Ascending aorta (tissue), 2 donors: ENCODE measurements at regions not wholly inside any gene's neighbourhood (a gene's known extent, or its start where the extent isn't known, plus 50 kb on each side); places are given as distances from the start of the nearest gene placed in this dataset.

ENCODE experiments used
- DNase-seq, 2 donors: peaks; one replicate each; pipeline ENCODE4 v3.0.0-alpha.2; 2019; ENCODE audit warnings: low spot score in 2 of 2
- H3K27ac ChIP-seq, 2 donors: fragments of 200-600 bp; sonication (generic); one replicate each; pipeline ENCODE4 v1.5.1; 2016 to 2017; ENCODE audit warnings: mild to moderate bottlenecking in 1 of 2
- H3K27me3 ChIP-seq: fragments of 200-600 bp; sonication (generic); one replicate; pipeline ENCODE4 v1.5.1; 2017
- H3K36me3 ChIP-seq, 2 donors: fragments of 200-600 bp; sonication (generic); one replicate each; pipeline ENCODE4 v1.5.1; 2016
- H3K4me1 ChIP-seq, 2 donors: fragments of 200-600 bp; sonication (generic); one replicate each; pipeline ENCODE4 v1.5.1; 2016 to 2017; ENCODE audit warnings: mild to moderate bottlenecking in 1 of 2
- H3K4me3 ChIP-seq, 2 donors: fragments of 200-600 bp; sonication (generic); one replicate each; pipeline ENCODE4 v1.5.1; 2016 to 2017; ENCODE audit warnings: mild to moderate bottlenecking in 1 of 2
- H3K9me3 ChIP-seq, 2 donors: fragments of 200-600 bp; sonication (generic); one replicate each; pipeline ENCODE4 v1.5.1; 2016
- intact Hi-C: fragments of 100-400 bp; cut with DNase I; formaldehyde crosslinking; loops from one replicate; pipeline ENCODE4 v1.15.1; 2023
- TF ChIP-seq, protein P1 (sequence below), 3 experiments: fragments of 200-600 bp in 2 of 3; fragments of 450-650 bp in 1 of 3; sonication (generic) in 2 of 3; IDR thresholded peaks; one replicate each; pipeline ENCODE4 v1.5.1; 2016 to 2019; ENCODE audit warnings: antibody characterized with exemption in 3 of 3, mild to moderate bottlenecking in 1 of 3, moderate library complexity in 1 of 3

DNA sequence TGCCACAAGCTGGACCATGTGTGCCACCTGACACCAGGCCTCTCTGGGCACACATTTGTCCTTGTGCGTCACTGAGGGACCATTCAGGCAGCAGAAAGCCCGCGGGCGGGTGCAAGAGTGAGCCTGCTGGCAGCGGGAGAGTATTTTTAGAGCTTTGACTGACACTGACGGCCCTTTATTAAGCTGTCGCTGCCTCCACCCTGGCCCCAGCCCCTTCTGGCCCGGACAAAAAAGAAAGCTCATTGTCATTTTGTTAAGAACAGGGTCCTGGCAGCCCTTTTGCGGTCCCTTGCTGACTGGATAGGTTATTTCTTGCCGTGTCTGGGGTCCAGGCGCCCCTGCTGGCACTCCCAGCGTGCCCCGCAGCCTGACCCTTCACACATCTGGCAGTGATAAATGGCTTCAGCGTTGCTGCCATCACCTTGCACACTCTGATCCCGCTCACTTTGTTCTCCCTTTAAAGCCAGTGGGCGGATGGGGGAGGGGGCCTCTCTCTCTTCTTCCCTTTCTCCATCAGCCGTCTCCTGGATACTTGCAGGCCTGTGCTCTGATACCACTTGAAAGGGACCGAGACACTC lies 78.4 kb upstream of the NKD1 start:
- no peak overlapping the region for H3K27ac ChIP-seq
- intact Hi-C loops, result no loop called here
- DNase-seq, result no peak
- no peaks in the 10 kb centered on the region for H3K36me3 ChIP-seq
- peaks cover 5% of the 10 kb centered on the region in 2 donors for H3K4me1 ChIP-seq
- H3K27me3 ChIP-seq, result no peaks in the 10 kb centered on the region
- no peaks in the 10 kb centered on the region for H3K9me3 ChIP-seq
- TF ChIP-seq, protein P1, sequence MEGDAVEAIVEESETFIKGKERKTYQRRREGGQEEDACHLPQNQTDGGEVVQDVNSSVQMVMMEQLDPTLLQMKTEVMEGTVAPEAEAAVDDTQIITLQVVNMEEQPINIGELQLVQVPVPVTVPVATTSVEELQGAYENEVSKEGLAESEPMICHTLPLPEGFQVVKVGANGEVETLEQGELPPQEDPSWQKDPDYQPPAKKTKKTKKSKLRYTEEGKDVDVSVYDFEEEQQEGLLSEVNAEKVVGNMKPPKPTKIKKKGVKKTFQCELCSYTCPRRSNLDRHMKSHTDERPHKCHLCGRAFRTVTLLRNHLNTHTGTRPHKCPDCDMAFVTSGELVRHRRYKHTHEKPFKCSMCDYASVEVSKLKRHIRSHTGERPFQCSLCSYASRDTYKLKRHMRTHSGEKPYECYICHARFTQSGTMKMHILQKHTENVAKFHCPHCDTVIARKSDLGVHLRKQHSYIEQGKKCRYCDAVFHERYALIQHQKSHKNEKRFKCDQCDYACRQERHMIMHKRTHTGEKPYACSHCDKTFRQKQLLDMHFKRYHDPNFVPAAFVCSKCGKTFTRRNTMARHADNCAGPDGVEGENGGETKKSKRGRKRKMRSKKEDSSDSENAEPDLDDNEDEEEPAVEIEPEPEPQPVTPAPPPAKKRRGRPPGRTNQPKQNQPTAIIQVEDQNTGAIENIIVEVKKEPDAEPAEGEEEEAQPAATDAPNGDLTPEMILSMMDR (IDR thresholded peaks at IDR 0.05), result no peak
- no peak overlapping the region for H3K4me3 ChIP-seq

GRCh38 chr16:50469121-50469743 lies 79.0 kb upstream of the NKD1 start:
- H3K27ac ChIP-seq, result no peak overlapping the region
- H3K36me3 ChIP-seq, result no peaks in the 10 kb centered on the region
- H3K9me3 ChIP-seq, result no peaks in the 10 kb centered on the region
- H3K27me3 ChIP-seq, result no peaks in the 10 kb centered on the region
- H3K4me1 ChIP-seq, result peaks cover 5% of the 10 kb centered on the region in 2 donors
- intact Hi-C loops, result no loop called here
- no peak overlapping the region for H3K4me3 ChIP-seq
- no peak for DNase-seq
- TF ChIP-seq, protein P1 (IDR thresholded peaks at IDR 0.05), result no peak

GRCh38 chr16:50468749-50469078 lies 79.5 kb upstream of the NKD1 start:
- Histone ChIP-seq H3K27ac (no peak overlapping the region), H3K36me3 (no peaks in the 10 kb centered on the region), H3K4me3 (no peak overlapping the region), H3K27me3 (no peaks in the 10 kb centered on the region), H3K4me1 (peaks cover 5% of the 10 kb centered on the region in 2 donors), H3K9me3 (no peaks in the 10 kb centered on the region)
- no peak for DNase-seq
- intact Hi-C loops, result no loop called here
- TF ChIP-seq, protein P1 (IDR thresholded peaks at IDR 0.05), result no peak

DNA sequence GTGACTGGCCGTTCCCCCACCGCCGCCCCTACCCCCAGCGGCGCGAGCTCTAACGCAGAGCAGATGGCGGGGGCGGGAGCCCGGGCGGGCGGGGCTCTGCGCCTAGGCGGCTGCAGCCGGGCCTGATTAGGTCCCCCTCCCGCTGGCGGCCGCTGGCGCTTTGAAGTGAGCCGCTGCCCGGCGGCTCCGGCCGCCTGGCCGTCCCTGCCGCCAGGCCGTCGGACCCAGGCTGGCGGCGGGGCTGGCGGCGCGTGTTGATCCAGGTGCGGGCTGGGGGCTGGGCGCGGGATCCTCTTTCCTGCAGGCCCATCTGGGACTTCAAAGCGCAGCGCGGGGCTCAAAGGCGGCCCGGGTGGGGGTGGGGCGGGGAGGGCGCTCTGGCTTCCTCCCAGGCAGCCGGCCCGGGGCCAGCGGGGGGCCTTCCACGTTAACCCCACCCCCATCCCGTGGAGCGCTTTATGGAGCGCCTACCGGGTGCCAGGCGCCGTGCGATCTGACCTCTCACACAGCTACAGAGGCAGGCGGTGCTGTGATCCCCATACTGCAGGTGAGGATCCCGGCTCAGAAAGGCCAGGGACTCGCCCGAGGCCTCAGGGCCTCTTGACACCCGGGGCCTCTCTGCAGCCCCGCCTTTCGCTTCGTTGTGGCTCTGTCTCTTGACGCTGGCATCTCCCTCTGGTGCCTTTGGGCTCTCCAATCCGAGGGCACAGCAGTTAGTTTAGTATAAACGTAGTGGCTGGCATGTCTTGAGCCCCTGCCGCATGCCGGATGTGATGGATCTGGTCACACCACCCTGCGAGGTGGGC lies 80.0 kb upstream of the NKD1 start:
- no peak for DNase-seq
- Histone ChIP-seq H3K36me3 (no peaks in the 10 kb centered on the region), H3K4me3 (peak overlapping the region; percentile 41 to 73), H3K27me3 (no peaks in the 10 kb centered on the region), H3K9me3 (no peaks in the 10 kb centered on the region), H3K27ac (no peak overlapping the region), H3K4me1 (peaks cover 5% of the 10 kb centered on the region in 2 donors)
- intact Hi-C loops, result no loop called here
- TF ChIP-seq, protein P1 (IDR thresholded peaks at IDR 0.05), result no peak

GRCh38 chr16:50467559-50467942 lies 80.6 kb upstream of the NKD1 start:
- TF ChIP-seq, protein P1 (IDR thresholded peaks at IDR 0.05), result no peak
- H3K27ac ChIP-seq, result no peak overlapping the region
- no peaks in the 10 kb centered on the region for H3K36me3 ChIP-seq
- H3K4me3 ChIP-seq, result peak overlapping the region; percentile 41 to 73
- intact Hi-C loops, result no loop called here
- peaks cover 5% of the 10 kb centered on the region in 2 donors for H3K4me1 ChIP-seq
- no peaks in the 10 kb centered on the region for H3K27me3 ChIP-seq
- no peaks in the 10 kb centered on the region for H3K9me3 ChIP-seq
- peak in 1 of 2 donors; percentile 64 for DNase-seq
